SU-DHL-6 (cell line): ENCODE measurements at regions not wholly inside any gene's neighbourhood (a gene's known extent, or its start where the extent isn't known, plus 50 kb on each side); places are given as distances from the start of the nearest gene placed in this dataset.

Source experiments
- H2AFZ ChIP-seq: fragments of 200-600 bp; sonication (generic); 2 replicates; pipeline ENCODE4 v1.6.1; 2014; ENCODE audit warnings: low read depth, mild to moderate bottlenecking, moderate library complexity, mixed read lengths, antibody characterized with exemption, low read length; ENCODE audit not compliant: severe bottlenecking
- H3F3A ChIP-seq: fragments of 200-600 bp; shearing (Covaris generic); 2 replicates; pipeline ENCODE4 v1.6.0; 2016; ENCODE audit warnings: antibody characterized with exemption, mild to moderate bottlenecking; ENCODE audit not compliant: insufficient read depth
- H3K27ac ChIP-seq: fragments of 200-600 bp; sonication (generic); 2 replicates; pipeline ENCODE4 v1.5.1; 2016; ENCODE audit warnings: low read depth, mild to moderate bottlenecking, low read length, moderate library complexity, mixed read lengths
- H3K27me3 ChIP-seq: fragments of 200-600 bp; sonication (generic), shearing (Covaris generic); 2 replicates; pipeline ENCODE4 v1.6.0; 2014; ENCODE audit warnings: mild to moderate bottlenecking, low read length
- H3K36me3 ChIP-seq: fragments of 200-600 bp; sonication (generic); 2 replicates; pipeline ENCODE4 v1.6.1; 2014; ENCODE audit warnings: mild to moderate bottlenecking, low read length, mixed read lengths
- H3K4me2 ChIP-seq: fragments of 300-600, 200-600 bp; shearing (Covaris generic), sonication (generic); 2 replicates; pipeline ENCODE4 v1.6.0; 2014; ENCODE audit warnings: low read length, low read depth, mild to moderate bottlenecking; ENCODE audit not compliant: poor library complexity, severe bottlenecking
- H3K4me3 ChIP-seq: fragments of 200-600 bp; sonication (generic); 2 replicates; pipeline ENCODE4 v1.5.1; 2014; ENCODE audit warnings: antibody characterized with exemption, low read length, mild to moderate bottlenecking, mixed read lengths; ENCODE audit not compliant: insufficient read depth, poor library complexity, severe bottlenecking
- H3K79me2 ChIP-seq: fragments of 200-600 bp; sonication (generic); 2 replicates; pipeline ENCODE4 v1.6.1; 2014; ENCODE audit warnings: mild to moderate bottlenecking, low read length, moderate library complexity; ENCODE audit not compliant: insufficient read depth
- H3K9ac ChIP-seq: fragments of 200-600 bp; sonication (generic); 2 replicates; pipeline ENCODE4 v1.7.0; 2014; ENCODE audit warnings: mild to moderate bottlenecking, low read length
- H3K9me2 ChIP-seq: fragments of 200-600 bp; sonication (generic); replicated peaks from 2 replicates; pipeline ENCODE4 v1.6.1; 2014; ENCODE audit warnings: low read length; ENCODE audit not compliant: insufficient read depth
- H3K9me3 ChIP-seq: fragments of 200-600 bp; sonication (generic); 2 replicates; pipeline ENCODE4 v1.6.1; 2014; ENCODE audit warnings: low read length, mixed read lengths; ENCODE audit not compliant: insufficient read depth
- H4K20me1 ChIP-seq: fragments of 200-600 bp; sonication (generic); 2 replicates; pipeline ENCODE4 v1.6.1; 2014; ENCODE audit warnings: low read depth, mild to moderate bottlenecking, antibody characterized with exemption, low read length, moderate library complexity, mixed read lengths
- CTCF ChIP-seq: fragments of 200-600 bp; sonication (generic); IDR thresholded peaks from one replicate; pipeline ENCODE4 v1.5.1; 2017; ENCODE audit warnings: antibody characterized with exemption, mild to moderate bottlenecking, low read length, moderate library complexity; ENCODE audit not compliant: insufficient read depth, poor library complexity, severe bottlenecking
- EZH2phosphoT487 ChIP-seq: fragments of 200-600 bp; sonication (generic), shearing (Covaris generic); conservative IDR thresholded peaks from 2 replicates; pipeline ENCODE4 v1.6.1; 2018; ENCODE audit warnings: mild to moderate bottlenecking, antibody characterized with exemption, low read length, moderate library complexity, mixed read lengths

- TF ChIP-seq CTCF (no peak), EZH2phosphoT487 (no peak)
- no peak overlapping the region for H2AFZ ChIP-seq
Measured at GRCh38 chr4:65170768-65171514, 499.3 kb downstream of the EPHA5 start.

GRCh38 chr4:65167719-65168118, 502.6 kb downstream of the EPHA5 start:
- H3K9ac ChIP-seq: no peak overlapping the region
- H3K36me3 ChIP-seq: no peaks in the 10 kb centered on the region
- TF ChIP-seq CTCF (no peak), EZH2phosphoT487 (no peak)
- H2AFZ ChIP-seq: no peak overlapping the region
- H3K27me3 ChIP-seq: no peaks in the 10 kb centered on the region
- no peaks in the 10 kb centered on the region for H4K20me1 ChIP-seq
- no peak overlapping the region for H3K4me2 ChIP-seq
- H3F3A ChIP-seq: no peaks in the 10 kb centered on the region
- no peak overlapping the region for H3K4me3 ChIP-seq
- H3K9me3 ChIP-seq: no peaks in the 10 kb centered on the region
- no peaks in the 10 kb centered on the region for H3K79me2 ChIP-seq
- H3K9me2 ChIP-seq: no peaks in the 10 kb centered on the region
- H3K27ac ChIP-seq: no peak overlapping the region

More at GRCh38 chr4:65170768-65171514, 499.3 kb downstream of the EPHA5 start:
- Histone ChIP-seq H3K27me3 (no peaks in the 10 kb centered on the region), H3K9me2 (no peaks in the 10 kb centered on the region), H3K9me3 (no peaks in the 10 kb centered on the region), H3K4me3 (no peak overlapping the region), H3K79me2 (no peaks in the 10 kb centered on the region), H3F3A (no peaks in the 10 kb centered on the region), H3K36me3 (no peaks in the 10 kb centered on the region), H3K9ac (no peak overlapping the region), H3K27ac (no peak overlapping the region), H4K20me1 (no peaks in the 10 kb centered on the region), H3K4me2 (no peak overlapping the region)

DNA sequence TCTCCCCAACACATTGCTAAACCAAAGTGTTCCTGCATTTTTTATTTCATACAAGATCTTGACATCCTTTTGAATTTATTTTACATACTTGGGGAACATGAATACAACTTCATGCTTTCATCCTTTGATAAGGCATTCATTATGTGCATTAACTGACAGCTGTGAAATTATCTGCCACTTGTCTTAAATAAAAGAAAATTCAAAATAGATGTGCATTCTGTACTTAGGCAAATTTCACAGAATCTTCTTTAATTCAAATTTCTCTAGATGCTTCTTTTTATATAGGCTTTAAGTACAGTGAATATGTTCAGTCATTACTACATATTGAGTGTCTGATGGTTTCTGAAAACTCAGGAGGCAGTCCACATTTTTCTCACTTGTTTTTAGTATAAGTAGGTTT, 518.1 kb downstream of the EPHA5 start:
- TF ChIP-seq EZH2phosphoT487: no peak
- TF ChIP-seq CTCF: no peak
- Histone ChIP-seq H3K9me3 (no peaks in the 10 kb centered on the region), H3K79me2 (no peaks in the 10 kb centered on the region), H3K9ac (no peak overlapping the region), H3K27ac (no peak overlapping the region), H3K4me2 (no peak overlapping the region), H3K9me2 (no peaks in the 10 kb centered on the region), H2AFZ (no peak overlapping the region), H3K36me3 (no peaks in the 10 kb centered on the region), H3K4me3 (no peak overlapping the region), H4K20me1 (no peaks in the 10 kb centered on the region), H3K27me3 (no peaks in the 10 kb centered on the region), H3F3A (no peaks in the 10 kb centered on the region)
